ENCODE measurements at regions not wholly inside any gene's neighbourhood (a gene's known extent, or its start where the extent isn't known, plus 50 kb on each side); places are given as distances from the start of the nearest gene placed in this dataset.

- Histone ChIP-seq H3K9ac (ENCODE audit: insufficient read length, low read depth) (no peak overlapping the region), H3K36me3 (ENCODE audit: insufficient read depth, insufficient read length, low read length) (no peaks in the 10 kb centered on the region), H3K4me1 (ENCODE audit: insufficient read depth, insufficient read length) (no peaks in the 10 kb centered on the region), H3K4me3 (ENCODE audit: insufficient read length, low read depth) (no peak overlapping the region), H3K9me3 (ENCODE audit: insufficient read depth, low read length) (no peaks in the 10 kb centered on the region), H3K27me3 (ENCODE audit: insufficient read depth, insufficient read length) (no peaks in the 10 kb centered on the region)
- DNase-seq (ENCODE audit: low read depth, low spot score), result no peak
- TF ChIP-seq ZNF274 (IDR thresholded peaks at IDR 0.05; ENCODE audit: low read depth, low read length), result no peak
- TF ChIP-seq SUZ12 (IDR thresholded peaks at IDR 0.05; ENCODE audit: extremely low read depth, insufficient read depth, insufficient read length), result no peak
- no peak for TF ChIP-seq YY1 (IDR thresholded peaks at IDR 0.05; ENCODE audit: insufficient read depth, insufficient read length)
Measured at GRCh38 chr11:26229981-26230380, 101.9 kb upstream of the ANO3 start.

DNA sequence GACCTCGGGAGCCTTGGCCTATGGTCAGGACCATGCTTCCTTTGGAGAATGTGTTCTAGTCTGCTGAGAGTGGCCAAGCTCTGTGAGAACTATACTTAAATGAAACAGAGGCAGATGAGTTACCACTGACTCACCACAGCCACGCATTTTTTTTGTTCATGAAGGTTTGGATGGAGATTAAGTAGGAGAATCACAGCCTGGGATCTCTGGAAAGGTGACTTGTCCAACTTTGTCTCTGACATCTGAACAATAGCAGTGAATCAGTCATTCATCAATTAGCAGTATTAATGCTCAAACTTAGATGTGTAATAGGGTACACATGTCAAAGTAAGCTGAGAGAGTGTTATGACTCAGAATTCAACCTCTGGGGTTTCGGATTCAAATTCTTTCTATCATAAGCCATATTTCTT lies 100.7 kb upstream of the ANO3 start:
- H3K4me3 ChIP-seq (ENCODE audit: insufficient read length, low read depth), result no peak overlapping the region
- no peaks in the 10 kb centered on the region for H3K36me3 ChIP-seq (ENCODE audit: insufficient read depth, insufficient read length, low read length)
- H3K27me3 ChIP-seq (ENCODE audit: insufficient read depth, insufficient read length), result no peaks in the 10 kb centered on the region
- no peaks in the 10 kb centered on the region for H3K9me3 ChIP-seq (ENCODE audit: insufficient read depth, low read length)
- H3K4me1 ChIP-seq (ENCODE audit: insufficient read depth, insufficient read length), result no peaks in the 10 kb centered on the region
- H3K9ac ChIP-seq (ENCODE audit: insufficient read length, low read depth), result no peak overlapping the region
- TF ChIP-seq SUZ12 (IDR thresholded peaks at IDR 0.05; ENCODE audit: extremely low read depth, insufficient read depth, insufficient read length) (no peak), YY1 (IDR thresholded peaks at IDR 0.05; ENCODE audit: insufficient read depth, insufficient read length) (no peak), ZNF274 (IDR thresholded peaks at IDR 0.05; ENCODE audit: low read depth, low read length) (no peak)
- no peak for DNase-seq (ENCODE audit: low read depth, low spot score)

DNA sequence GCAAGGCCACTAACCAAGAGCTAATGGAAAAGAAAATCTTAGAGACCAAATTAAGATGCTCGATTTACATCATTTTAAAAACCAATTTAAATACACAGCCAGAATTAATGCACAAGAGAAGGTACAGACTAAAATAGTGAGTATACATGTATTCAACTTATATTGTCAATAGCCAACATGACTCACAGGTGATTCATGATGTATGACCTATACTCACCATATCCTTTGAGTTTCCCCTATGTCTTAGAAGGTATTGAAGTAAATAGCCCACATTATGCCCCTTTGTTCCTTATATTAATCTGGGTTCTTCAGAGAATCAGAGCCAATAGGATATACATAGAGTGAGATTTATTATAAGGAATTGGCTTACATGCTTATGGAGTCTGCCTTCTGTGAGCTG lies 97.5 kb upstream of the ANO3 start:
- Histone ChIP-seq H3K4me1 (ENCODE audit: insufficient read depth, insufficient read length) (no peaks in the 10 kb centered on the region), H3K9me3 (ENCODE audit: insufficient read depth, low read length) (no peaks in the 10 kb centered on the region), H3K9ac (ENCODE audit: insufficient read length, low read depth) (no peak overlapping the region), H3K27me3 (ENCODE audit: insufficient read depth, insufficient read length) (no peaks in the 10 kb centered on the region), H3K36me3 (ENCODE audit: insufficient read depth, insufficient read length, low read length) (no peaks in the 10 kb centered on the region), H3K4me3 (ENCODE audit: insufficient read length, low read depth) (no peak overlapping the region)
- no peak for TF ChIP-seq ZNF274 (IDR thresholded peaks at IDR 0.05; ENCODE audit: low read depth, low read length)
- TF ChIP-seq SUZ12 (IDR thresholded peaks at IDR 0.05; ENCODE audit: extremely low read depth, insufficient read depth, insufficient read length), result no peak
- no peak for TF ChIP-seq YY1 (IDR thresholded peaks at IDR 0.05; ENCODE audit: insufficient read depth, insufficient read length)
- no peak for DNase-seq (ENCODE audit: low read depth, low spot score)

DNA sequence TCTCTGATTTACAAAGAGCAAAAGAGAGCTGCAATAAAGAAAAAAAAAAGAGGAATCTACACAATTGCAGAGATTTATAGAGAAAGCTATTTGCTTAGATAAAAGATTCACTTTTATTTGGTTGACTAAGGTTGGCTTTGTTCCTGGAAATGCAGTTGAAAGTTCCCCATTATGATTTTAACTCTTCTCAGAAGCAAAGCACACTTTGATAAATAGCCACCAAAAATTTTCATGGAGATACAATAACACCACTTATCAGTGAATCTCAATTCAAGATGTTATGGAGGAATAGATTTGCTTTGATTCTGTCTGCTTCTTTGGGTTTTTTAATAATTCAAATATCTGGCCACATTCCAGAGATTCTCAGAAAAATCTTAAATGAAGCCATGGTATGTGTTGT lies 88.5 kb upstream of the ANO3 start:
- no peaks in the 10 kb centered on the region for H3K36me3 ChIP-seq (ENCODE audit: insufficient read depth, insufficient read length, low read length)
- no peak for TF ChIP-seq YY1 (IDR thresholded peaks at IDR 0.05; ENCODE audit: insufficient read depth, insufficient read length)
- TF ChIP-seq SUZ12 (IDR thresholded peaks at IDR 0.05; ENCODE audit: extremely low read depth, insufficient read depth, insufficient read length), result no peak
- no peak for TF ChIP-seq ZNF274 (IDR thresholded peaks at IDR 0.05; ENCODE audit: low read depth, low read length)
- H3K9me3 ChIP-seq (ENCODE audit: insufficient read depth, low read length), result no peaks in the 10 kb centered on the region

GRCh38 chr11:26244207-26244606 lies 87.7 kb upstream of the ANO3 start:
- TF ChIP-seq ZNF274 (IDR thresholded peaks at IDR 0.05; ENCODE audit: low read depth, low read length), result no peak
- no peak for TF ChIP-seq YY1 (IDR thresholded peaks at IDR 0.05; ENCODE audit: insufficient read depth, insufficient read length)
- no peak for TF ChIP-seq SUZ12 (IDR thresholded peaks at IDR 0.05; ENCODE audit: extremely low read depth, insufficient read depth, insufficient read length)
- Histone ChIP-seq H3K9me3 (ENCODE audit: insufficient read depth, low read length) (no peaks in the 10 kb centered on the region), H3K36me3 (ENCODE audit: insufficient read depth, insufficient read length, low read length) (no peaks in the 10 kb centered on the region), H3K27me3 (ENCODE audit: insufficient read depth, insufficient read length) (no peaks in the 10 kb centered on the region), H3K4me1 (ENCODE audit: insufficient read depth, insufficient read length) (no peaks in the 10 kb centered on the region), H3K9ac (ENCODE audit: insufficient read length, low read depth) (no peak overlapping the region), H3K4me3 (ENCODE audit: insufficient read length, low read depth) (no peak overlapping the region)
- no peak for DNase-seq (ENCODE audit: low read depth, low spot score)

More for the DNA sequence above, 88.5 kb upstream of the ANO3 start:
- H3K4me3 ChIP-seq (ENCODE audit: insufficient read length, low read depth), result no peak overlapping the region
- H3K9ac ChIP-seq (ENCODE audit: insufficient read length, low read depth), result no peak overlapping the region
- no peak for DNase-seq (ENCODE audit: low read depth, low spot score)
- H3K27me3 ChIP-seq (ENCODE audit: insufficient read depth, insufficient read length), result no peaks in the 10 kb centered on the region
- H3K4me1 ChIP-seq (ENCODE audit: insufficient read depth, insufficient read length), result no peaks in the 10 kb centered on the region

- H3K36me3 ChIP-seq (ENCODE audit: insufficient read depth, insufficient read length, low read length), result no peaks in the 10 kb centered on the region
- DNase-seq (ENCODE audit: low read depth, low spot score), result no peak
- H3K9ac ChIP-seq (ENCODE audit: insufficient read length, low read depth), result no peak overlapping the region
- H3K27me3 ChIP-seq (ENCODE audit: insufficient read depth, insufficient read length), result no peaks in the 10 kb centered on the region
- no peak overlapping the region for H3K4me3 ChIP-seq (ENCODE audit: insufficient read length, low read depth)
- H3K9me3 ChIP-seq (ENCODE audit: insufficient read depth, low read length), result no peaks in the 10 kb centered on the region
- H3K4me1 ChIP-seq (ENCODE audit: insufficient read depth, insufficient read length), result no peaks in the 10 kb centered on the region
- TF ChIP-seq YY1 (IDR thresholded peaks at IDR 0.05; ENCODE audit: insufficient read depth, insufficient read length) (no peak), SUZ12 (IDR thresholded peaks at IDR 0.05; ENCODE audit: extremely low read depth, insufficient read depth, insufficient read length) (no peak), ZNF274 (IDR thresholded peaks at IDR 0.05; ENCODE audit: low read depth, low read length) (no peak)
Measured at GRCh38 chr11:26245046-26245445, 86.9 kb upstream of the ANO3 start.

DNA sequence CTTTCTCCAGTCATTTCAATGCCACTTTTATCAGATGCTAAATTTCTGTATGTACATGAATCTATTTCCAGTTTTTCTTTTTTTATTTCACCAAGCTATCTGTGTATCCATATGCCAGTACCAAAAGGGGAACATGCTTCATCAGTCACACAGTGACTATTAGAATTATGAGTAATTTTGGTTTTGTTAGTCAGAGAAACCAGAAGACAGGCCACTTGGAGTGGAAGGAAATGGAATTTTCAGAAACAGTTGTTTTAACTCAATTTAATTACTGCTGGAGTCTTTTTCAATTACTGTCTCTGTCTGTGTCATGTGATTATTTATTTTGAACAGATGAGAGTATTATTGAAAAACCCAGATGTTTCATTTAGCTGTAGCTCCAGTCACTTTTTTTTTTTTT lies 84.6 kb upstream of the ANO3 start:
- TF ChIP-seq ZNF274 (IDR thresholded peaks at IDR 0.05; ENCODE audit: low read depth, low read length) (no peak), YY1 (IDR thresholded peaks at IDR 0.05; ENCODE audit: insufficient read depth, insufficient read length) (no peak), SUZ12 (IDR thresholded peaks at IDR 0.05; ENCODE audit: extremely low read depth, insufficient read depth, insufficient read length) (no peak)
- no peaks in the 10 kb centered on the region for H3K4me1 ChIP-seq (ENCODE audit: insufficient read depth, insufficient read length)
- no peak overlapping the region for H3K4me3 ChIP-seq (ENCODE audit: insufficient read length, low read depth)
- H3K36me3 ChIP-seq (ENCODE audit: insufficient read depth, insufficient read length, low read length), result no peaks in the 10 kb centered on the region
- DNase-seq (ENCODE audit: low read depth, low spot score), result no peak
- H3K27me3 ChIP-seq (ENCODE audit: insufficient read depth, insufficient read length), result no peaks in the 10 kb centered on the region
- H3K9ac ChIP-seq (ENCODE audit: insufficient read length, low read depth), result no peak overlapping the region
- H3K9me3 ChIP-seq (ENCODE audit: insufficient read depth, low read length), result no peaks in the 10 kb centered on the region

- Histone ChIP-seq H3K27me3 (ENCODE audit: insufficient read depth, insufficient read length) (no peaks in the 10 kb centered on the region), H3K36me3 (ENCODE audit: insufficient read depth, insufficient read length, low read length) (no peaks in the 10 kb centered on the region), H3K9ac (ENCODE audit: insufficient read length, low read depth) (no peak overlapping the region), H3K4me3 (ENCODE audit: insufficient read length, low read depth) (no peak overlapping the region), H3K4me1 (ENCODE audit: insufficient read depth, insufficient read length) (no peaks in the 10 kb centered on the region), H3K9me3 (ENCODE audit: insufficient read depth, low read length) (no peaks in the 10 kb centered on the region)
- TF ChIP-seq SUZ12 (IDR thresholded peaks at IDR 0.05; ENCODE audit: extremely low read depth, insufficient read depth, insufficient read length), result no peak
- DNase-seq (ENCODE audit: low read depth, low spot score), result no peak
Measured at GRCh38 chr11:26248661-26249060, 83.3 kb upstream of the ANO3 start.

Data from NT2/D1 (cell line).